Karpas-422 (cell line): ENCODE measurements at regions not wholly inside any gene's neighbourhood (a gene's known extent, or its start where the extent isn't known, plus 50 kb on each side); places are given as distances from the start of the nearest gene placed in this dataset.
"Not testable (repeated sequence)": the region's sequence is repeated elsewhere in the genome, so short reads cannot be mapped to it uniquely, and the experiment has no call there.

ENCODE experiments used
- DNase-seq: peaks from one replicate; pipeline ENCODE4 v3.0.0-alpha.2; 2015
- H2AFZ ChIP-seq: fragments of 200-600 bp; sonication (generic); 2 replicates; pipeline ENCODE4 v1.6.1; 2014; ENCODE audit warnings: antibody characterized with exemption, low read length, mixed read lengths
- H3K27ac ChIP-seq: fragments of 200-600 bp; sonication (generic); 2 replicates; pipeline ENCODE4 v1.5.1; 2014; ENCODE audit warnings: mild to moderate bottlenecking, low read length, moderate library complexity
- H3K27me3 ChIP-seq: fragments of 200-600 bp; sonication (generic); 2 replicates; pipeline ENCODE4 v1.6.1; 2014; ENCODE audit warnings: low read length, mixed read lengths
- H3K36me3 ChIP-seq: fragments of 200-600 bp; sonication (generic); 2 replicates; pipeline ENCODE4 v1.6.1; 2014; ENCODE audit warnings: low read length, mixed read lengths; ENCODE audit not compliant: insufficient read depth
- H3K4me1 ChIP-seq: fragments of 200-600 bp; sonication (generic); 2 replicates; pipeline ENCODE4 v1.6.1; 2014; ENCODE audit warnings: mild to moderate bottlenecking, low read length, mixed read lengths
- H3K4me2 ChIP-seq: fragments of 200-600 bp; sonication (generic); 2 replicates; pipeline ENCODE4 v1.6.1; 2014; ENCODE audit warnings: low read length, low read depth, mild to moderate bottlenecking; ENCODE audit not compliant: poor library complexity, severe bottlenecking
- H3K4me3 ChIP-seq: fragments of 200-600 bp; sonication (generic); 2 replicates; pipeline ENCODE4 v1.5.1; 2014; ENCODE audit warnings: mild to moderate bottlenecking, antibody characterized with exemption, low read length, mixed read lengths
- H3K79me2 ChIP-seq: fragments of 200-600 bp; sonication (generic); 2 replicates; pipeline ENCODE4 v1.6.1; 2014; ENCODE audit warnings: mild to moderate bottlenecking, low read length, mixed read lengths
- H3K9ac ChIP-seq: fragments of 200-600 bp; sonication (generic); 2 replicates; pipeline ENCODE4 v1.6.0; 2014; ENCODE audit warnings: low read length
- H3K9me2 ChIP-seq: fragments of 200-600 bp; sonication (generic), shearing (Covaris generic); replicated peaks from 2 replicates; pipeline ENCODE4 v1.6.0; 2014; ENCODE audit warnings: mild to moderate bottlenecking, low read length, moderate library complexity; ENCODE audit not compliant: insufficient read depth
- H3K9me3 ChIP-seq: fragments of 300-700, 200-600 bp; sonication (generic); 2 replicates; pipeline ENCODE4 v1.6.1; 2014; ENCODE audit warnings: low read length, mixed read lengths
- H4K20me1 ChIP-seq: fragments of 200-600 bp; sonication (generic); 2 replicates; pipeline ENCODE4 v1.6.1; 2014; ENCODE audit warnings: mild to moderate bottlenecking, antibody characterized with exemption, low read length, low read depth; ENCODE audit not compliant: insufficient read depth

DNA sequence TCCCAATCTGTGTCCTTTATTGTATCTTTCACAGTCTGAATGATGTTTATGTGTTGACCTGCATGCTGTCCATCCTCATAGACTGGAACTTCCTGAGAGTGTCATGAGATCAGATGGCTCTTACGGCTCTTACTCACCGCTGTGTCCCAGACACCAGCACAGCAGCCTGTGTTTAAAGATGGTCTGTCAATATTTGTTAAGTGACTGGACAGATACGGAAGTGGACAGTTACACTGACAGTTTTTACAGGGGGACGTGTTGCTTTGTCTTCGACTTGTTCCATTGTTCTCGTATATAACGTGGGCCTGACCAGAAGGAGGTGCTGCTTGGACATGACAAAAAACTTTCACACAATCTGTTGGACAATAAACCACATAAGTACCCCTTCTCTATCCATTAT, 342.6 kb downstream of the PREX1 start:
- not testable (repeated sequence) for H3K9ac ChIP-seq, H3K4me2 ChIP-seq, DNase-seq, H3K4me1 ChIP-seq, H3K36me3 ChIP-seq, H3K27ac ChIP-seq, H3K27me3 ChIP-seq, H3K9me2 ChIP-seq, H3K4me3 ChIP-seq, H2AFZ ChIP-seq, H3K9me3 ChIP-seq, H3K79me2 ChIP-seq, H4K20me1 ChIP-seq

DNA sequence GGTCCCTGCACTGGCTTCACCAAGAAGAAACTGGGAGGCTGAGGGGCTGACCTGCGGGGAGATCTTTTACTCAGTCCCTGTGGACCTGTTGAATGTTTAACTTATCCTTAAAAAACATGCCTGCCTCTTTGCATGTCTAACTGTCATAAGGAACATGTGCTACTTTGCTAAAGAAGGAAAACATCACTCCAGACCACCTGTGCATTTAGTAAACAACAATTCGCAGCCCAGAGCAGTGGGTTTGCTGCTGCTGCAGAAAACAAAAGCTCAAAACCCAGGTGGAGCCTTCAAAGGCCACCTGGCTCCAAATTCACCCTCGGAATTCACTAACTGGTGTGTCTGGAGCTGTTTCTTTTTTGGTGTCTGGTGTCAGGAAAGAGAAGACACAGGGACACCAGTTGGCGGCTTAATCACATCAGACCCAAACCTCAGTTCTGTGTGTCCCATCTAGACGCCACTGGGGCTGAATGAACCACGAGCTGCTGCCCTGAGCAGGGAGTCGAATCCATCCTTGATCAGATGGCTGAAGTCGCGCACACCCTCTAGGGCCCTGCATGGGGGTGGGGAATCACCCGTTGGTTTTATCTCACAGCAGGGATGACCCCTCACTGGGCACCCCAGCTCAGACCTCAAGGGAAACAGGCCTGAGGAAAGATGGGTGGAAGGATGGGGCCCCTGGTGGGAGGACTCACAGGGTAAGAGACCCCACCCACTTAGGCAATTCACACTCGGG, 344.3 kb downstream of the PREX1 start:
- Histone ChIP-seq H3K4me2 (no peak overlapping the region), H3K9me3 (no peaks in the 10 kb centered on the region), H3K4me3 (no peak overlapping the region), H3K9ac (no peak overlapping the region), H3K36me3 (no peaks in the 10 kb centered on the region), H2AFZ (no peak overlapping the region), H3K4me1 (no peaks in the 10 kb centered on the region), H3K9me2 (no peaks in the 10 kb centered on the region), H4K20me1 (no peaks in the 10 kb centered on the region), H3K27me3 (no peaks in the 10 kb centered on the region), H3K79me2 (no peaks in the 10 kb centered on the region), H3K27ac (no peak overlapping the region)
- no peak for DNase-seq

DNA sequence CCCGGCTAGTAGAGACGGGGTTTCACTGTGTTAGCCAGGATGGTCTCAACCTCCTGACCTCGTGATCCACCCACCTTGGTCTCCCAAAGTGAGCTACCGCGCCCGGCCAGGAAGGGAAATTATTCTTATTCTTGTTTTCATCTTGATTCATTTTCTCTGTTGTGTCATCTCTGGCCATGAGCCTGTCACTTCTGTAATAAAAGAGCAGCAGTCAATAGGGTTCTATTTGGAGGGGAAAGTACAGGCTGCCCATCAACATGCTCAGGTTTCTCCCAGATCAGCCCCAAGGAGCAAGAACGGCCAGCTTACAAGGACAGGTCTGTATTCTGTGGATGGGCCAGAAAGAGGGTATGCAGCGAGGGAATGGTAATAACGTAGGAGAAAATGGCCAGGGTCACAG, 345.0 kb downstream of the PREX1 start:
- Histone ChIP-seq H2AFZ (no peak overlapping the region), H3K4me1 (no peaks in the 10 kb centered on the region), H3K36me3 (no peaks in the 10 kb centered on the region), H3K4me2 (no peak overlapping the region), H3K9ac (no peak overlapping the region), H3K9me3 (no peaks in the 10 kb centered on the region), H3K27me3 (no peaks in the 10 kb centered on the region), H4K20me1 (no peaks in the 10 kb centered on the region), H3K27ac (no peak overlapping the region), H3K79me2 (no peaks in the 10 kb centered on the region), H3K9me2 (no peaks in the 10 kb centered on the region), H3K4me3 (no peak overlapping the region)
- no peak for DNase-seq

DNA sequence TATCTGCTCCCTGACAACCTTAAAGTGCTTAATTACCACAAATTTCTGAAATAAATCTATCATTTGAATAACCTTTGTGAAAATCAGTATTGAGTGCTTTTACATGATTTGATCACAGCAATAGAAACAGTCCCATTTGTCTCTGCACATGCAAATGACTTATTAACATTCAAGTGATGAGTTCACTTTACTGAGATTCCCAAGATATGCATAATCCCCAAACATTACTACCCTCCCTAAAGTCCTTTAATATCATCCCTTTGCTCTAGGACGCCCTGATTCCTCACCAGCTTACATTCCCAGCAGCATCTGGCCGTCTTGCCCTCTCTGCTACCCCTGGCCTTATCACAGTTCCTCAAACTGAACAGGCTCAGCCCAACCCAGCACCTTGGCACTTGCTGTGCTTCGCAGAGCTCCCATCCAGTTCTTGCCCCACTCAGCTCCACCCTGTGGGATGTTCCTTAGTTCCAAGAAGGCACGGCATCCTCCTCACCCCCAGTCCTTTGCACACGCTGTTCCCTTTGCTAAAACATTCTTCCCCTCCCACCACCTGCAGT, 347.5 kb downstream of the PREX1 start:
- no peaks in the 10 kb centered on the region for H3K79me2 ChIP-seq
- no peaks in the 10 kb centered on the region for H4K20me1 ChIP-seq
- H3K4me2 ChIP-seq: no peak overlapping the region
- no peaks in the 10 kb centered on the region for H3K9me3 ChIP-seq
- no peak overlapping the region for H3K27ac ChIP-seq
- no peaks in the 10 kb centered on the region for H3K27me3 ChIP-seq
- H3K9ac ChIP-seq: no peak overlapping the region
- H3K9me2 ChIP-seq: no peaks in the 10 kb centered on the region
- no peak overlapping the region for H2AFZ ChIP-seq
- no peaks in the 10 kb centered on the region for H3K36me3 ChIP-seq
- H3K4me3 ChIP-seq: no peak overlapping the region
- DNase-seq: no peak
- no peaks in the 10 kb centered on the region for H3K4me1 ChIP-seq

DNA sequence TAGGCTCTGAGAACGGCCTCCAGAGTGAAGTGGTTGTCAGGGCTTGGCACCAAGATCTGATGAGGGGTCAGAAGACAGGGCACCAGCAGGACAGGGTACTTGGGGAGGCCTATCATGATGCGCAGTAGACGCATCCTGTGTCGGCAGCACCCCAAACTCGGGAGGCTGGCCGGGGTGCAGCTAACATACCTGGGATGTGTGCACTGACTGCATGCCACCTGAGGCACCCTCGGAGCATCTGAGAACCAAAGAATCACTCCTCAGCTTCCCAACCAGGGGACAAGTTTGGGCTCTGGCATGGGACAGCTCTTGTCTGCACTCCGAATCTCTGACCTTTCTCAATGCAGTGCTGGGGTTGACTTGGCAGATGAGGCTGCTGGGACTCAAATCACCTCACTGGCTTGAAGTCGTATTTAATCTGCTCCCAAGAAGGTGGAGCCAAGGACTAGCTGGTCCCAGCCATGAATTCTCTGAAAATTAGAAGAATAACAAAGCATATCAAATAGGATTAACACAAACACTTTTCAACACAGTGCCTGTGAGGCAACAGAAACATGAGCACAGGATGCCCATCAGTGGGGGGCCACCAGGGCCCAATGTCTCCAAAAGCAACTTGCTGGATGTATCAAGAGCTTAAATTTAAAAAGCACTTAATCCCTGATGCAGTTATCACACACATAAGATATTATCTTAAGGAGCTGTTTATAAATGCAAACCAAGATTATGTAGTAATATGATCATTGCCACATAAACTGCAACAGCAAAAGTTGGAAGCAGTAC, 348.8 kb downstream of the PREX1 start:
- DNase-seq: no peak

DNA sequence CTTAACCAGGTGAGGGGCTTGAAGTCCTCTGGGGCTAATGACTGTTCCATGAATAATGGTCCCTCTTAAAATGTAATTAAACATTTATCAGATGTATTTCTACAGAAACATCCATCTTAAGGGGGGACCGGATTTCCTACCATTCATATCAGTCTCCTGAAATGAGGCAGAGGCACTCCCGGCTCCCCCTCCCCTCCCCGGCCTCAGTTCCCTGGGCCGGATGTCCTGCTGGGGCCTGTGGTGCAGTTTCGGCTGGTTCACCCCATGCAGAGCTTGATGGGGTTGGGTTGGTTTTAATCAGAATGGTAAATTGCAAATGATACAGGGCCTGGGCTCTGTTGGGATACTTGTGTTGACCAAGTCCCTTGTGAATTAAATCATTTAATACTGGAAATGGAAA, 349.4 kb downstream of the PREX1 start:
- H3K36me3 ChIP-seq: no peaks in the 10 kb centered on the region
- no peaks in the 10 kb centered on the region for H4K20me1 ChIP-seq
- no peak overlapping the region for H3K9ac ChIP-seq
- no peak overlapping the region for H2AFZ ChIP-seq
- no peaks in the 10 kb centered on the region for H3K79me2 ChIP-seq
- H3K4me1 ChIP-seq: no peaks in the 10 kb centered on the region
- DNase-seq: no peak
- no peak overlapping the region for H3K4me3 ChIP-seq
- no peaks in the 10 kb centered on the region for H3K9me2 ChIP-seq
- no peak overlapping the region for H3K4me2 ChIP-seq
- no peaks in the 10 kb centered on the region for H3K27me3 ChIP-seq
- H3K27ac ChIP-seq: no peak overlapping the region
- H3K9me3 ChIP-seq: no peaks in the 10 kb centered on the region

More for the DNA sequence above, 348.8 kb downstream of the PREX1 start:
- Histone ChIP-seq H3K4me2 (no peak overlapping the region), H4K20me1 (no peaks in the 10 kb centered on the region), H3K27ac (no peak overlapping the region), H3K9me2 (no peaks in the 10 kb centered on the region), H3K9me3 (no peaks in the 10 kb centered on the region), H3K36me3 (no peaks in the 10 kb centered on the region), H3K79me2 (no peaks in the 10 kb centered on the region), H3K4me1 (no peaks in the 10 kb centered on the region), H3K9ac (no peak overlapping the region), H3K27me3 (no peaks in the 10 kb centered on the region), H2AFZ (no peak overlapping the region), H3K4me3 (no peak overlapping the region)

DNA sequence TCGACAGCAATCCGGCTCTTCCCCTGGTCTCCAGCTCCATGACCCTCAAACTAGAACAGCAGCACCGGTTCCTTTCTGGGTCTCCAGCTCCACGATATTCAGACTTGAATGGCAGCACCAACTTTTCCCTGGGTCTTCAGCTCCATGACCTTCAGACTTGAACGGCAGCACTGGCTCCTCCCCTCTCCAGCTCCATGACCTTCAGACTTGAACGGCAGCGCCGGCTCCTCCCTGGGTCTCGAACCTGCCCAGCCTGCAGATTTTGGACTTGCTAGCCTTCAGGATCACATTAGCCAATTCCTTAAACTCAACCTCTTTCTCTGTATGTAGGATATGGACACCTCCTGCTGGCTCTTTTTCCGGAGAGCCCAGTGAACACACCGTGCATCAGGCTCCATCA, 350.9 kb downstream of the PREX1 start:
- Histone ChIP-seq H3K4me3 (no peak overlapping the region), H4K20me1 (no peaks in the 10 kb centered on the region), H3K79me2 (no peaks in the 10 kb centered on the region), H3K4me1 (no peaks in the 10 kb centered on the region), H2AFZ (no peak overlapping the region), H3K27me3 (no peaks in the 10 kb centered on the region), H3K9me3 (no peaks in the 10 kb centered on the region), H3K9ac (no peak overlapping the region), H3K36me3 (no peaks in the 10 kb centered on the region), H3K9me2 (no peaks in the 10 kb centered on the region), H3K27ac (no peak overlapping the region), H3K4me2 (no peak overlapping the region)
- DNase-seq: no peak

DNA sequence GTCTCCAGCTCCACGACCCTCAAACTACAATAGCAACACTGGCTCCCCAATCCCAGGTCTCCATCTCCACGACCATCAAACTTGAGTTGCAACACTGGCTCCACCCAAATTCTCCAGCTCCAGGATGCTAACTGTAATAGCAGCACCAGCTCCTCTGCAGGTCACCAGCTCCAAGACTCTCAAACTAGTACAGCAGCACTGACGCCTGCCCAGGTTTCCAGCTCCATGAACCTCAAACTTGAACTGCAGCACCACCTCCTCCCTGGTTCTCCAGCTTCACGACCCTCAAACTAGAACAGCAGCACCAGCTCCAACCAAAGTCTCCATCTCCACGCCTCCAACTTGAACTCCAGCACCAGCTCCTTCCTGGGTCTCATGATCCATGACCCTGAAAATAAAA, 353.8 kb downstream of the PREX1 start:
- Histone ChIP-seq H3K9me2 (no peaks in the 10 kb centered on the region), H2AFZ (no peak overlapping the region), H3K27ac (no peak overlapping the region), H3K79me2 (no peaks in the 10 kb centered on the region), H3K9ac (no peak overlapping the region), H3K36me3 (no peaks in the 10 kb centered on the region), H3K4me2 (no peak overlapping the region), H3K9me3 (no peaks in the 10 kb centered on the region), H3K4me1 (no peaks in the 10 kb centered on the region), H3K4me3 (no peak overlapping the region), H4K20me1 (no peaks in the 10 kb centered on the region), H3K27me3 (no peaks in the 10 kb centered on the region)
- no peak for DNase-seq
